ENCODE measurements at regions not wholly inside any gene's neighbourhood (a gene's known extent, or its start where the extent isn't known, plus 50 kb on each side); places are given as distances from the start of the nearest gene placed in this dataset.
"Not testable (repeated sequence)": the region's sequence is repeated elsewhere in the genome, so short reads cannot be mapped to it uniquely, and the experiment has no call there.

DNA sequence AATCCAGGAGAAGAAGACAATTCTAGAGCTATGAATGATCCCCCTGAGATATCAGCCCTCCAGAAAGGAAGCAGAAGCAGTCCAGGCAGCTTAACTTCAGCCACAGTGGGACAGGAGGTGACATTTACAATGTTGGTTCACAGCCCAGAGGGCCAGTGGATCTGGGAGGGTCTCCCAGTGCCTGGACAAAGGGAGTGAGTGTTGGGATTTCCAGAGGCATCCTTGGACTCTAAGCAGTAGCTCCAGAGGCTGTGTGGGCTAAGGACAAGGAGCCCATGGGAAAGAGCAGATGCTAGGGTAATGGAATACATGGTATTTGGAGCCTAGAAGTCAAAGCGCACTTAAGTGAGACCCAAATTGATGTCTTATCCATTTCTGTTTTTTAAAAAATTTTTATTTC is 97.4 kb upstream of the NUPR2 start:
- no peak overlapping the region for H3K27ac ChIP-seq
- H3K9me3 ChIP-seq (replicated peaks) = no peaks in the 10 kb centered on the region
- no peak overlapping the region for H3K4me3 ChIP-seq
- H3K27me3 ChIP-seq = no peaks in the 10 kb centered on the region
- no peak for DNase-seq
- H3K36me3 ChIP-seq = no peaks in the 10 kb centered on the region
- H3K4me1 ChIP-seq = peaks cover 10% of the 10 kb centered on the region

DNA sequence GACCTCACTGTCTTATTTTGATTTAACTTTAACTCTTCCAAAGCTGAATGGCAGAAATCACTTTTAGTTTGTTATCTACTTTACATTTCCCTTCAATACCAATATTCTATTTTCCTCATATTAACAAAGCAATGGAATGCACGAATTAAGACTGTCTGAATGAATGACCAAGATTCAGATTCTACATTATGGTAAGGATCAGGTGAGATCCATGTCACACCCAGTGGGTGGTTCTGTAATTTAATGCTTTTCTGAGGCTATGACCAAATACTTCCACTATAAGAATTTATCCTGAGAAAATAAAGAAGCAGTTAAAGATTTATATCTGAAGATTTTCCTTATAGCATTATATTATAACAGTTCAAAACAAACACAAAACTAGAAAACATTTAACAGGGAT is 90.2 kb upstream of the NUPR2 start:
- no peak for DNase-seq
- Histone ChIP-seq H3K36me3 (no peaks in the 10 kb centered on the region), H3K9me3 (replicated peaks) (no peaks in the 10 kb centered on the region), H3K27ac (no peak overlapping the region), H3K27me3 (no peaks in the 10 kb centered on the region), H3K4me3 (no peak overlapping the region), H3K4me1 (peaks cover 3% of the 10 kb centered on the region; the same call in 1 of the 2 replicates)

DNA sequence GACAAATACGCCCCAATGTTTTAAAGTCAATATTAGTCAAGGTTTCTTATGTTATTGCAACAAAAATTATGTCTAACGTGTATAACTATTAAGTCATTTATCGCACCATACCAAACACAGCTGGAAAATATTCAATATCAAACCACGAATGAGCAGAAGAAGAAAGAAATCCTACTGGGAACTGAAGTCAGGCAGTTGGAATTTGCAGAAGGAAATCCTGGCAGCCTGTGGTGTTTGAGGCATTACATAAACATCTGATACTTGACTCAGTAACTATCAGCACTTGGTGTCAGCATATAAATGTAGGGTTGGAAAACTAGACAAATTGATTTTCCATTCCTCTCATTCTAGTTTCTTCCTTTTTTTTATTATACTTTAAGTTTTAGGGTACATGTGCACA is 83.4 kb upstream of the NUPR2 start:
- Histone ChIP-seq H3K36me3 (no peaks in the 10 kb centered on the region), H3K27ac (no peak overlapping the region), H3K4me1 (no peaks in the 10 kb centered on the region), H3K9me3 (replicated peaks) (0 out of 2 replicates have a peak, but pooled peaks cover 2% of the 10 kb centered on the region), H3K27me3 (no peaks in the 10 kb centered on the region), H3K4me3 (no peak overlapping the region)
- no peak for DNase-seq

DNA sequence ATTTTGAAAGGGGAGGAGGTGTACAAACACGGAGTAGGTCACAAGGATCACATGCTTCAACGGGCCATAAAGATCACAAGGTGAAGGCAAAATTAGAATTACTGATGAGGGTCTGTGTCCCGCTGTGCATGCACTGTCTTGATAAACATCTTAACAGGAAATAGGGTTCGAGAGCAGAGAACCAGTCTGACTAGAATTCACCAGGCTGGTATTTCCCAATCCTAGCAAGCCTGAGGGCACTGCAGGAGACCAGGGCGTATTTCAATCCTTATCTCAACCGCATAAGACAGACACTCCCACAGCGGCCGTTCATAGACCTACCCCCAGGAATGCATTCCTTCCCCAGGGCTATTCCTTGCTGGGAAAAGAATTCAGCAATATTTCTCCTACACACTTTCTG is 80.0 kb upstream of the NUPR2 start:
- not testable (repeated sequence) for H3K27me3 ChIP-seq; H3K4me1 ChIP-seq; DNase-seq; H3K4me3 ChIP-seq; H3K36me3 ChIP-seq; H3K27ac ChIP-seq; H3K9me3 ChIP-seq (replicated peaks)

DNA sequence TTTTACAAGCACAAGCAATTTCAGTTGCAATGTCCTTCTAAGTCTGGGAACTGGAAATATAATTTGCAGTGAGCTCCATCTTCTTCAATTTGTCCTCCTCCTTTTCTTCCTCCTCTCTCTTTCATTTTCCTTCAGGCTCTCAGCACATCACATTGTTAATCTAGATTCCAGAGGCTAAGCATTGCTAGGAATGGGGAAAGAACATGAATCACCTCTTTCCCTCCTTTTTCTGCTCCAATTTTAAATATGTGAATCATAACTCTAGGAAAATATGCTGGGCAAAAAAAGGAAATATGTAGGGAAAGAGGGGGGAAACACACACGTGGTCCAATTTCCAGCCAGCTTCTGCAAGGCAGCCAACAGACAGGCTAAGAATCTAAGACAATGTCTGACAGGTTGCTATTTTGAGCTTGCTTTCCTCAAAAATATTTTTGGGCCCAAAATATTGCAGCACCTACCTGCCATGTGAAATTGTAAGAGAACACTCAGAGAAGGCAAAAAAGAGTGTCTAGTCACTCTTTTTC is 72.7 kb upstream of the NUPR2 start:
- H3K4me3 ChIP-seq = no peak overlapping the region
- H3K36me3 ChIP-seq = no peaks in the 10 kb centered on the region
- no peaks in the 10 kb centered on the region for H3K4me1 ChIP-seq
- DNase-seq = no peak
- H3K27ac ChIP-seq = no peak overlapping the region
- H3K9me3 ChIP-seq (replicated peaks) = no peaks in the 10 kb centered on the region
- peaks cover 3% of the 10 kb centered on the region; the same call in 1 of the 2 replicates for H3K27me3 ChIP-seq

DNA sequence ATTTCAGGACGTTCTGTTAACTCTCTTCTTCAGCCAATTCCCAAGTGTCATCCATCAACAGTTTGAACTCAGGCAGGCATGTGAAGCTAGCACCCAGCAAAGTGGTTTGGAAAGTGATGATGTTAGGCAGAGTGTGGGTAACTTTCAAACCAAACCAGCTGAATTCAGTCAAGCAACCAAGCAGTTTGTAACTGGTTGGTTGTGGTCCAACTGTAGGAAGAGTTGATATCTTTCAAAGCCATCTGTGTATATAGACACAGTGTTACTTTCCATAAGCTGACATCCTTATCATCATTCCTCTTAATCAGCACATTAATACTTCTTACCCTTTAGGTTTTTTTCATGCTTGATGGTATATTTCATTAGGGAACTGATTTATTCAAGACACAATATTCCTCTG is 72.2 kb upstream of the NUPR2 start:
- Histone ChIP-seq H3K4me1 (no peaks in the 10 kb centered on the region), H3K27ac (no peak overlapping the region), H3K4me3 (no peak overlapping the region), H3K36me3 (no peaks in the 10 kb centered on the region), H3K27me3 (peaks cover 3% of the 10 kb centered on the region; the same call in 1 of the 2 replicates), H3K9me3 (replicated peaks) (no peaks in the 10 kb centered on the region)
- DNase-seq = no peak

DNA sequence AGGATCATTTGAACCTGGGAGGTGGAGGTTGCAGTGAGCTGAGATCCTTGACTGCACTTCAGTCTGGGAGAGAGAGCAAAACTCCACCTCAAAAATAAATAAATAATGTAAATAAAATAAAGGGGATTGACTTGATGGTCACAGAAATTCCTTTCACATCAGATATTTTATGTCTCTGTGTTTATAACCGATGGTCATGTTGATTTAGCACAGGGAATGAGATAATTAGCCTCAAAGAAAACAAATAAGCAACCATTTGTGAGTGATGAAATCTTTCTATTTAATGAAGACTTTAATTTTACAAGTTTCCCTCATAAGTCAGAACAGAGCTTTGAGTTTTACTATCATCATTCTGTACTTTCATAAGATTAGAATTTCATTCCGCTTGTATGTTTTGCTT is 64.8 kb upstream of the NUPR2 start:
- H3K4me3 ChIP-seq = no peak overlapping the region
- H3K9me3 ChIP-seq (replicated peaks) = 0 out of 2 replicates have a peak, but pooled peaks cover 4% of the 10 kb centered on the region
- no peaks in the 10 kb centered on the region for H3K27me3 ChIP-seq
- no peaks in the 10 kb centered on the region for H3K4me1 ChIP-seq
- no peak overlapping the region for H3K27ac ChIP-seq
- no peak for DNase-seq
- no peaks in the 10 kb centered on the region for H3K36me3 ChIP-seq

DNA sequence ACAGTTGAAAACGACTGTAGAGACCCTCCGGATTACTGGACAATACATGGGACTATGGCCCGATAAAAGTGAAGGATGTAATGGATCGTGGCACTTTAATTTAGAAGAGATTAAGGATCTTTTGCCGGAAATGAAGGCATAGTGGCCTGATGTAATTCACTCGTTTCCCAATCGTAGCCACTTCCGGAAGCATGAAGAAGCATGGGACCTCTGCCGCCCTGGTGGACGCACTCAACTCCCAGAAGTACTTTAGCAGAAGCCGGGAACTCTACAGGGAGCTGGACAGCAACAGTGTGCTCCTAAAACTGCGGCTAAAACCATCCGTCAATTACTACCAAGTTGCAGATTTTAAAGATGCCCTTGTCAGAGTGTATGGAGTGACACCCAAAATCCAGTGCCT is 59.6 kb upstream of the NUPR2 start:
- DNase-seq = no peak
- H3K4me1 ChIP-seq = no peaks in the 10 kb centered on the region
- H3K27ac ChIP-seq = no peak overlapping the region
- no peaks in the 10 kb centered on the region for H3K27me3 ChIP-seq
- no peak overlapping the region for H3K4me3 ChIP-seq
- H3K36me3 ChIP-seq = no peaks in the 10 kb centered on the region
- H3K9me3 ChIP-seq (replicated peaks) = no peaks in the 10 kb centered on the region

DNA sequence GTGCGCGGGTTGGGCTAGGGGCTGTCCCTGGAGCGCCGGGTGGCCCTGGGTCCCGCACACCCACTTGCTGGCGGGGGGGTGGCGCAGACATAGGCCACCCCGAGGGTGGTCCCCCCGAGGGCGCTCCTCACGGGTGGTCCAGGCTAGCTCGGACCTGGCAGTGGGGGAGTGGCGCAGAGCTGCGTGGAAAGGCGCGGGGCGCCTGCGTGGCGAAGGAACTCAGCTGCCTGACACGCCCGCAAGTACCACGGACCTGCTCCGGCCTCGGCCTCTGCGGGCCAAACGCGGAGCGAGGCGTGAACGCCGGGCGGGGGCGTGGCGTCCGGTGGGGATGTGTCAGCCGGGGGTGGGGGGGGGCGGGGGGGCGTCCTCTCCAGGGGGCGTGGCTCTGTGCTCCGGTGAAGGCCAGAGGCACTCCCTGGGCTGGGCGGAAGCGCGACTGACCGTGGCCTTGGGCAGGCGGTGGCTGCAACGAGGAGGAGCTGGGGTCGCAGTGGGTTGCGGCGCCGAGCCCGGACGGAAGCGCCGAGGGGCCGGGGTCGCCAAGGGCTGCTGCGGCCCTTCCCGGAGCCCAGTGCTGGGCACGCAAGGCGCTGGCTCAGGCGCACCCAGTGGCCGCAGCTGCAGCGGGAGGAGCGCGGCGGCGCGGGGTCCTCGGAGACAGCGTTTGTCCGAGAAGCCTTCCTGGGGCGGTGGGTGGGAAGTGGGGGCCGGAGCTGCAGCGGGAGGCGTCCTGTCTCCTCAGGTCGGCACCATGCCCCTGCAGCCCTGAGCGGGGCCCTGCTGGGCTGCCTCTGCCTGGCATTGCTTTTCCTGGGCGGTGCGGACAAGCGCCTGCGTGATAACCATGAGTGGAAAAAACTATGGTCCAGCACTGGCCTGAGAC is 58.9 kb upstream of the NUPR2 start:
- H3K4me1 ChIP-seq = no peaks in the 10 kb centered on the region
- H3K4me3 ChIP-seq = no peak overlapping the region
- H3K36me3 ChIP-seq = no peaks in the 10 kb centered on the region
- DNase-seq = no peak
- no peak overlapping the region for H3K27ac ChIP-seq
- no peaks in the 10 kb centered on the region for H3K9me3 ChIP-seq (replicated peaks)
- no peaks in the 10 kb centered on the region for H3K27me3 ChIP-seq

DNA sequence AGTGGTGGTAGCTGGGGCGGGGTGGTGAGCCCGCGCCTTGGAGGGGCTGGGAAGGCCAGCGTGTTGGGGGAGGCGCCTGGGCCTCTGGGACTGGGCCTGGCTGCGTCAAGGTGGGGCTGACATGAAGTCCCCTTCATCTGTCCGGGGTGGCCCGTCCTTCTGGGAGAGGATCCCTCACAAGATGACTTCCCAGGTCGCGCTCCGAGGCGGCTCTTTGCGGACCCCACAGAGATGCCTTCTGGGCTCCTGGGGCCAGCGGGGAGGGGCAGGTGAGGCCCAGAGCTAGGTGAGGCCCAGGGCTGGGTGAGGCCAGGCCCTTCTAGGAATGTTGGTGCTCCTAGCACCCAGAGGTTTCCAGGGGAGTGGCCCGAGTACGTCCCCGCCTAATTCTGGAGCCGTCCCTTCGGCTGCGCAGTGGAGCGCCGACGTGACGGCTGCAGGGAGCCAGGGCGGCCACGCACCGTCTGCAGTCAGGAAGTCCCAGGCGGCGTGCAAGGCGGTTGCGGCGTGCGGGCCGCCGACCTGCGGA is 58.2 kb upstream of the NUPR2 start:
- H3K4me3 ChIP-seq = no peak overlapping the region
- no peaks in the 10 kb centered on the region for H3K27me3 ChIP-seq
- no peaks in the 10 kb centered on the region for H3K36me3 ChIP-seq
- no peaks in the 10 kb centered on the region for H3K9me3 ChIP-seq (replicated peaks)
- H3K27ac ChIP-seq = no peak overlapping the region
- no peak for DNase-seq
- H3K4me1 ChIP-seq = no peaks in the 10 kb centered on the region

Data from SJCRH30 (cell line).